ENCODE measurements at regions not wholly inside any gene's neighbourhood (a gene's known extent, or its start where the extent isn't known, plus 50 kb on each side); places are given as distances from the start of the nearest gene placed in this dataset.

- TF ChIP-seq, protein P1, sequence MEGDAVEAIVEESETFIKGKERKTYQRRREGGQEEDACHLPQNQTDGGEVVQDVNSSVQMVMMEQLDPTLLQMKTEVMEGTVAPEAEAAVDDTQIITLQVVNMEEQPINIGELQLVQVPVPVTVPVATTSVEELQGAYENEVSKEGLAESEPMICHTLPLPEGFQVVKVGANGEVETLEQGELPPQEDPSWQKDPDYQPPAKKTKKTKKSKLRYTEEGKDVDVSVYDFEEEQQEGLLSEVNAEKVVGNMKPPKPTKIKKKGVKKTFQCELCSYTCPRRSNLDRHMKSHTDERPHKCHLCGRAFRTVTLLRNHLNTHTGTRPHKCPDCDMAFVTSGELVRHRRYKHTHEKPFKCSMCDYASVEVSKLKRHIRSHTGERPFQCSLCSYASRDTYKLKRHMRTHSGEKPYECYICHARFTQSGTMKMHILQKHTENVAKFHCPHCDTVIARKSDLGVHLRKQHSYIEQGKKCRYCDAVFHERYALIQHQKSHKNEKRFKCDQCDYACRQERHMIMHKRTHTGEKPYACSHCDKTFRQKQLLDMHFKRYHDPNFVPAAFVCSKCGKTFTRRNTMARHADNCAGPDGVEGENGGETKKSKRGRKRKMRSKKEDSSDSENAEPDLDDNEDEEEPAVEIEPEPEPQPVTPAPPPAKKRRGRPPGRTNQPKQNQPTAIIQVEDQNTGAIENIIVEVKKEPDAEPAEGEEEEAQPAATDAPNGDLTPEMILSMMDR (IDR thresholded peaks at IDR 0.05), result no peak
- TF ChIP-seq POLR2A (IDR thresholded peaks at IDR 0.05) (no peak), POLR2AphosphoS5 (IDR thresholded peaks at IDR 0.05) (no peak), EP300 (IDR thresholded peaks at IDR 0.05) (no peak)
These were observed 76.0 kb upstream of the XPA start for GRCh38 chr9:97773091-97773490.

Data from gastroesophageal sphincter (tissue), 3 donors.